H9 (cell line): ENCODE measurements at regions not wholly inside any gene's neighbourhood (a gene's known extent, or its start where the extent isn't known, plus 50 kb on each side); places are given as distances from the start of the nearest gene placed in this dataset.

Source experiments
- DNase-seq: peaks from one replicate; pipeline ENCODE4 v3.0.0-alpha.2; 2017
- H2AFZ ChIP-seq: one replicate; pipeline ENCODE4 v1.6.1; 2013; ENCODE audit warnings: mild to moderate bottlenecking, low read length, control low read depth, moderate library complexity
- H2AK5ac ChIP-seq: 2 replicates; pipeline ENCODE4 v1.6.1; 2013; ENCODE audit warnings: low read length, control low read depth, mixed read lengths; ENCODE audit not compliant: insufficient read length
- H2BK120ac ChIP-seq: one replicate; pipeline ENCODE4 v1.6.1; 2013; ENCODE audit warnings: low read depth, mild to moderate bottlenecking, low read length, control low read depth, inconsistent platforms; ENCODE audit not compliant: poor library complexity, severe bottlenecking
- H2BK12ac ChIP-seq: 2 replicates; pipeline ENCODE4 v1.6.1; 2013; ENCODE audit warnings: low read length, control low read depth, mixed read lengths, low read depth; ENCODE audit not compliant: insufficient read length
- H2BK15ac ChIP-seq: 2 replicates; pipeline ENCODE4 v1.6.1; 2013; ENCODE audit warnings: low read depth, low read length, control low read depth
- H2BK20ac ChIP-seq: one replicate; pipeline ENCODE4 v1.6.1; 2013; ENCODE audit warnings: low read depth, mild to moderate bottlenecking, low read length, control low read depth, inconsistent platforms; ENCODE audit not compliant: poor library complexity, severe bottlenecking
- H2BK5ac ChIP-seq: 2 replicates; pipeline ENCODE4 v1.6.1; 2013; ENCODE audit warnings: low read length, control low read depth, mixed read lengths; ENCODE audit not compliant: insufficient read length
- H3K14ac ChIP-seq: 2 replicates; pipeline ENCODE4 v1.6.1; 2013; ENCODE audit warnings: low read length, control low read depth; ENCODE audit not compliant: insufficient read depth
- H3K18ac ChIP-seq: 2 replicates; pipeline ENCODE4 v1.6.1; 2013; ENCODE audit warnings: low read depth, mild to moderate bottlenecking, mixed read lengths, low read length, control low read depth; ENCODE audit not compliant: insufficient read length
- H3K23ac ChIP-seq: 2 replicates; pipeline ENCODE4 v1.6.1; 2013; ENCODE audit warnings: low read length, control low read depth, mixed read lengths, low read depth; ENCODE audit not compliant: insufficient read length
- H3K23me2 ChIP-seq: 2 replicates; pipeline ENCODE4 v1.6.1; 2013; ENCODE audit warnings: low read depth, mild to moderate bottlenecking, mixed read lengths, low read length, control low read depth; ENCODE audit not compliant: insufficient read length, poor library complexity, severe bottlenecking
- H3K27ac ChIP-seq: 2 replicates; pipeline ENCODE4 v1.5.1; 2013; ENCODE audit warnings: low read length, control low read depth, mixed read lengths, low read depth; ENCODE audit not compliant: insufficient read length
- H3K27me3 ChIP-seq: 2 replicates; pipeline ENCODE4 v1.6.1; 2013; ENCODE audit warnings: low read length, control low read depth, inconsistent platforms; ENCODE audit not compliant: insufficient read depth
- H3K4ac ChIP-seq: 2 replicates; pipeline ENCODE4 v1.6.1; 2013; ENCODE audit warnings: low read depth, mild to moderate bottlenecking, control low read depth, inconsistent platforms, low read length, moderate library complexity
- H3K4me1 ChIP-seq: 2 replicates; pipeline ENCODE4 v1.6.1; 2013; ENCODE audit warnings: low read length, control low read depth, inconsistent platforms; ENCODE audit not compliant: insufficient read depth
- H3K4me2 ChIP-seq: 2 replicates; pipeline ENCODE4 v1.6.1; 2013; ENCODE audit warnings: low read length, control low read depth, mixed read lengths; ENCODE audit not compliant: insufficient read length, insufficient read depth
- H3K56ac ChIP-seq: 2 replicates; pipeline ENCODE4 v1.6.1; 2013; ENCODE audit warnings: low read depth, mild to moderate bottlenecking, mixed read lengths, low read length, control low read depth; ENCODE audit not compliant: insufficient read length
- H3K79me1 ChIP-seq: 2 replicates; pipeline ENCODE4 v1.6.1; 2013; ENCODE audit warnings: low read depth, mild to moderate bottlenecking, moderate library complexity, low read length, control low read depth, inconsistent platforms; ENCODE audit not compliant: insufficient read depth, poor library complexity, severe bottlenecking
- H3K79me2 ChIP-seq: 2 replicates; pipeline ENCODE4 v1.6.1; 2013; ENCODE audit warnings: low read length, control low read depth, inconsistent platforms; ENCODE audit not compliant: insufficient read depth
- H3K9ac ChIP-seq: 2 replicates; pipeline ENCODE4 v1.6.1; 2013; ENCODE audit warnings: low read length, control low read depth, mixed read lengths; ENCODE audit not compliant: insufficient read length; ENCODE audit errors: extremely low read depth
- H3K9me3 ChIP-seq: one replicate; pipeline ENCODE4 v1.6.1; 2013; ENCODE audit warnings: low read depth, low read length, inconsistent platforms; ENCODE audit not compliant: control insufficient read depth
- H3T11ph ChIP-seq: one replicate; pipeline ENCODE4 v1.6.1; 2013; ENCODE audit warnings: mild to moderate bottlenecking, low read length, control low read depth, inconsistent platforms
- H4K20me1 ChIP-seq: one replicate; pipeline ENCODE4 v1.6.1; 2013; ENCODE audit not compliant: control insufficient read depth, insufficient read length, insufficient read depth
- H4K5ac ChIP-seq: 2 replicates; pipeline ENCODE4 v1.6.1; 2013; ENCODE audit warnings: low read depth, mild to moderate bottlenecking, mixed read lengths, low read length, control low read depth; ENCODE audit not compliant: insufficient read length
- H4K8ac ChIP-seq: replicated peaks from 2 replicates; pipeline ENCODE4 v1.6.1; 2013; ENCODE audit warnings: low read length, control low read depth, mixed read lengths, low read depth; ENCODE audit not compliant: insufficient read length
- H4K91ac ChIP-seq: 2 replicates; pipeline ENCODE4 v1.6.1; 2013; ENCODE audit warnings: low read depth, mild to moderate bottlenecking, moderate library complexity, mixed read lengths, low read length, control low read depth; ENCODE audit not compliant: insufficient read length
- H3K27ac Mint-ChIP-seq, 3 experiments: 2 replicates in 2 of 3; 3 replicates in 1 of 3; pipeline ENCODE4 v1.8.0; 2020 to 2021; ENCODE audit warnings: mixed read lengths in 3 of 3, mild to moderate bottlenecking in 1 of 3, moderate library complexity in 1 of 3
- H3K27me3 Mint-ChIP-seq: 2 replicates; pipeline ENCODE4 v1.8.0; 2021; ENCODE audit warnings: low read depth, mild to moderate bottlenecking, moderate library complexity, mixed read lengths
- H3K36me3 Mint-ChIP-seq, 3 experiments: 2 replicates in 2 of 3; 3 replicates in 1 of 3; pipeline ENCODE4 v1.8.0; 2020 to 2021; ENCODE audit warnings: low read depth in 3 of 3, mixed read lengths in 3 of 3; ENCODE audit not compliant: insufficient read depth in 1 of 3
- H3K4me1 Mint-ChIP-seq, 2 experiments: 2 replicates each; pipeline ENCODE4 v1.8.0; 2020; ENCODE audit warnings: mixed read lengths in 2 of 2
- H3K4me3 Mint-ChIP-seq, 2 experiments: 2 replicates in 1 of 2; 3 replicates in 1 of 2; pipeline ENCODE4 v1.8.0; 2020 to 2021; ENCODE audit warnings: mild to moderate bottlenecking in 2 of 2, mixed read lengths in 2 of 2, moderate library complexity in 1 of 2
- H3K9me3 Mint-ChIP-seq, 2 experiments: 2 replicates in 1 of 2; 3 replicates in 1 of 2; pipeline ENCODE4 v1.8.0; 2020; ENCODE audit warnings: mild to moderate bottlenecking in 2 of 2, mixed read lengths in 2 of 2, moderate library complexity in 1 of 2
- WGBS: extraction: QIAGEN DNeasy Blood & Tissue Kit; methylation state at CpG from one replicate; pipeline ENCODE4 v1.1.7; 2013; ENCODE audit warnings: missing lambda C conversion rate, low lambda C conversion rate, mixed read lengths; ENCODE audit not compliant: insufficient read length; ENCODE audit errors: extremely low coverage; 5-methylcytosine and 5-hydroxymethylcytosine counted together
- TF ChIP-seq, protein P1 (sequence below): fragments of 200-600 bp; sonication (generic); conservative IDR thresholded peaks from 3 replicates; pipeline ENCODE4 v1.8.0; 2021; ENCODE audit warnings: antibody characterized with exemption, mild to moderate bottlenecking

DNA sequence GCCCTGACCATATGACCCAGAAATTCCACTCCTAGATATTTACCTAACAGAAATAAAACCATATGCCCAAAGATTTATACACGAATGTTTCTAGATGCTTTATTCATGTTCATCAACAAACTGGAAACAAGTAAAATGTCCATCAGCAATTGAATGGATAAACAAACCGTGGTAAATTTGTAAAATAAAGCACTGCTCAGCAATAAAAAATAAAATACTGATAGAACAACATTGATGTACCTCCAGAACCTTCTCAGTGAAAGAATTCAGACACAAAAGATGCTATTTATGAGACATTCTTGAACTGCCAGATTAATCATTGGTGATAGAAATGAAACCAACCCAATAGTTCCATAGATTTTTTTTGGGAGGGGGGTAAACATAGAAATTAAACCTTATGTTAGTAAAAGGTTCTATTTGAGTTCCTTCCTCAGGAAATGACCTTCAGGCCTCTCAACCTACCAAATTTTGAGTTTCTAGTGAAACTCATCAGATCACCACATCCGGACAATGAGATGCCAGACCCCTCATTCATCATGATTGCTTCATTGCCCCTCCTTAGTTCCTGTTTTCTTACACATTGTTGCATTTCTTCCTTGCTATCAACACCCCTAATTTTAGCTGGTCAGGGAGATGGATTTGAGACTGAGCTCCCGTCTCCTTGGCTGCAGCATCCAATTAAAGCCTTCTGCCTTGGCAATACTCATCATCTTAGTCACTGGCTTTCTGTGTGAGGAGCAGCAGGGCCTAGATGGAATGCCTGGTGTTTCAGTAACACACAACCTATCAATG is 203.5 kb downstream of the LPIN1 start:
- H2BK20ac ChIP-seq = no peak overlapping the region
- H4K91ac ChIP-seq = no peak overlapping the region
- no peak for DNase-seq
- TF ChIP-seq, protein P1, sequence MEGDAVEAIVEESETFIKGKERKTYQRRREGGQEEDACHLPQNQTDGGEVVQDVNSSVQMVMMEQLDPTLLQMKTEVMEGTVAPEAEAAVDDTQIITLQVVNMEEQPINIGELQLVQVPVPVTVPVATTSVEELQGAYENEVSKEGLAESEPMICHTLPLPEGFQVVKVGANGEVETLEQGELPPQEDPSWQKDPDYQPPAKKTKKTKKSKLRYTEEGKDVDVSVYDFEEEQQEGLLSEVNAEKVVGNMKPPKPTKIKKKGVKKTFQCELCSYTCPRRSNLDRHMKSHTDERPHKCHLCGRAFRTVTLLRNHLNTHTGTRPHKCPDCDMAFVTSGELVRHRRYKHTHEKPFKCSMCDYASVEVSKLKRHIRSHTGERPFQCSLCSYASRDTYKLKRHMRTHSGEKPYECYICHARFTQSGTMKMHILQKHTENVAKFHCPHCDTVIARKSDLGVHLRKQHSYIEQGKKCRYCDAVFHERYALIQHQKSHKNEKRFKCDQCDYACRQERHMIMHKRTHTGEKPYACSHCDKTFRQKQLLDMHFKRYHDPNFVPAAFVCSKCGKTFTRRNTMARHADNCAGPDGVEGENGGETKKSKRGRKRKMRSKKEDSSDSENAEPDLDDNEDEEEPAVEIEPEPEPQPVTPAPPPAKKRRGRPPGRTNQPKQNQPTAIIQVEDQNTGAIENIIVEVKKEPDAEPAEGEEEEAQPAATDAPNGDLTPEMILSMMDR = no peak
- no peaks in the 10 kb centered on the region for H3K27me3 ChIP-seq
- H4K8ac ChIP-seq = no peak overlapping the region
- no peak overlapping the region for H3K18ac ChIP-seq
- no peak overlapping the region for H3K27ac ChIP-seq
- H3K23ac ChIP-seq = no peak overlapping the region
- H3K4me1 Mint-ChIP-seq = 0 out of 4 replicates have a peak, but pooled peaks cover 0 to 2% of the 10 kb centered on the region in 2 experiments
- no peak overlapping the region for H3K4ac ChIP-seq
- no peak overlapping the region for H2BK12ac ChIP-seq
- H3K27ac Mint-ChIP-seq = no peak overlapping the region
- no peaks in the 10 kb centered on the region for H3K79me1 ChIP-seq
- no CpG with 5 or more reads among the region's 4 CpGs for WGBS
- H3K56ac ChIP-seq = no peak overlapping the region
- 0 out of 5 replicates have a peak, but pooled peaks cover 0 to 3% of the 10 kb centered on the region in 2 experiments for H3K9me3 Mint-ChIP-seq
- H3K36me3 Mint-ChIP-seq = no peaks in the 10 kb centered on the region
- H3K9ac ChIP-seq = no peak overlapping the region
- peaks cover 2% of the 10 kb centered on the region; the same call in 1 of the 2 replicates for H3K27me3 Mint-ChIP-seq
- H3T11ph ChIP-seq = no peak overlapping the region
- no peak overlapping the region for H3K4me2 ChIP-seq
- no peaks in the 10 kb centered on the region for H3K79me2 ChIP-seq
- H3K23me2 ChIP-seq = no peaks in the 10 kb centered on the region
- no peak overlapping the region for H2AFZ ChIP-seq
- H3K4me3 Mint-ChIP-seq = no peak overlapping the region
- no peak overlapping the region for H2AK5ac ChIP-seq
- no peaks in the 10 kb centered on the region for H3K9me3 ChIP-seq
- H4K20me1 ChIP-seq = no peaks in the 10 kb centered on the region
- no peak overlapping the region for H3K14ac ChIP-seq
- no peak overlapping the region for H2BK5ac ChIP-seq
- H2BK120ac ChIP-seq = no peak overlapping the region
- H4K5ac ChIP-seq = no peak overlapping the region
- no peak overlapping the region for H2BK15ac ChIP-seq
- no peaks in the 10 kb centered on the region for H3K4me1 ChIP-seq
